WERI-Rb-1 (cell line): ENCODE measurements at regions not wholly inside any gene's neighbourhood (a gene's known extent, or its start where the extent isn't known, plus 50 kb on each side); places are given as distances from the start of the nearest gene placed in this dataset.

Experiments used
- DNase-seq: peaks from one replicate; pipeline ENCODE4 v3.0.0-alpha.2; 2020
- H3K27ac ChIP-seq: fragments of 250-450 bp; sonication (Bioruptor Pico); 2 replicates; pipeline ENCODE4 v1.5.1; 2020; ENCODE audit warnings: mild to moderate bottlenecking, moderate library complexity
- H3K27me3 ChIP-seq: fragments of 250-450 bp; sonication (Bioruptor Pico); 2 replicates; pipeline ENCODE4 v1.5.1; 2021; ENCODE audit warnings: mild to moderate bottlenecking, low read depth, moderate library complexity; ENCODE audit not compliant: insufficient read depth, severe bottlenecking
- H3K36me3 ChIP-seq: fragments of 250-450 bp; sonication (Bioruptor Pico); 2 replicates; pipeline ENCODE4 v1.5.1; 2020; ENCODE audit warnings: mild to moderate bottlenecking, moderate library complexity
- H3K4me3 ChIP-seq: 2 replicates; pipeline ENCODE4 v1.5.1; 2011; ENCODE audit warnings: low read depth, mild to moderate bottlenecking, control low read depth, low read length
- H3K9me3 ChIP-seq: fragments of 250-450 bp; sonication (Bioruptor Pico); 2 replicates; pipeline ENCODE4 v1.5.1; 2021; ENCODE audit warnings: mild to moderate bottlenecking, moderate library complexity; ENCODE audit not compliant: severe bottlenecking
- TF ChIP-seq, protein P1 (sequence below): IDR thresholded peaks from 2 replicates; pipeline ENCODE4 v1.5.1; 2011; ENCODE audit warnings: low read depth, mild to moderate bottlenecking, control low read depth, inconsistent platforms, low read length

DNA sequence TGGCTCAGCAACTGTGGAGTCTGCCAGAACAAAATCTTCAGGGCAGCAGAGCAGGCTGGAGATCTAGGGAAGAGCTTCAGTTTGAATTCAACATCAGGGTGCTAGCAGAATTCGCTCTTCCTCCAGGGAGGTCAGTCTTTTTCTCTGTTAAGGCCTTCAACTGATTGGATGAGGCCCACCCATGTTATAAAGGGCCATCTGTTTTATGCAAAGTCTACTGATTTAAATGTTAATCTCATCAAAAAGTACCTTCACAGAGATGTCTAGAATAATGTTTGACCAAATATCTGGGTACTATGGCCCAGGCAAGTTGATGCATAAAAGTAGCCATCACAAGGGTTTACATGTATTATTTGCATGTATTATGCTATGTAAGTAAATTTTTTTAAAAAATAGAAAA, 378.4 kb downstream of the BTG1 start:
- TF ChIP-seq, protein P1, sequence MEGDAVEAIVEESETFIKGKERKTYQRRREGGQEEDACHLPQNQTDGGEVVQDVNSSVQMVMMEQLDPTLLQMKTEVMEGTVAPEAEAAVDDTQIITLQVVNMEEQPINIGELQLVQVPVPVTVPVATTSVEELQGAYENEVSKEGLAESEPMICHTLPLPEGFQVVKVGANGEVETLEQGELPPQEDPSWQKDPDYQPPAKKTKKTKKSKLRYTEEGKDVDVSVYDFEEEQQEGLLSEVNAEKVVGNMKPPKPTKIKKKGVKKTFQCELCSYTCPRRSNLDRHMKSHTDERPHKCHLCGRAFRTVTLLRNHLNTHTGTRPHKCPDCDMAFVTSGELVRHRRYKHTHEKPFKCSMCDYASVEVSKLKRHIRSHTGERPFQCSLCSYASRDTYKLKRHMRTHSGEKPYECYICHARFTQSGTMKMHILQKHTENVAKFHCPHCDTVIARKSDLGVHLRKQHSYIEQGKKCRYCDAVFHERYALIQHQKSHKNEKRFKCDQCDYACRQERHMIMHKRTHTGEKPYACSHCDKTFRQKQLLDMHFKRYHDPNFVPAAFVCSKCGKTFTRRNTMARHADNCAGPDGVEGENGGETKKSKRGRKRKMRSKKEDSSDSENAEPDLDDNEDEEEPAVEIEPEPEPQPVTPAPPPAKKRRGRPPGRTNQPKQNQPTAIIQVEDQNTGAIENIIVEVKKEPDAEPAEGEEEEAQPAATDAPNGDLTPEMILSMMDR: no peak
- DNase-seq: no peak
- Histone ChIP-seq H3K27ac (no peak overlapping the region), H3K27me3 (no peaks in the 10 kb centered on the region), H3K36me3 (no peaks in the 10 kb centered on the region; the same call in 1 of the 2 replicates), H3K9me3 (no peaks in the 10 kb centered on the region), H3K4me3 (no peak overlapping the region)

DNA sequence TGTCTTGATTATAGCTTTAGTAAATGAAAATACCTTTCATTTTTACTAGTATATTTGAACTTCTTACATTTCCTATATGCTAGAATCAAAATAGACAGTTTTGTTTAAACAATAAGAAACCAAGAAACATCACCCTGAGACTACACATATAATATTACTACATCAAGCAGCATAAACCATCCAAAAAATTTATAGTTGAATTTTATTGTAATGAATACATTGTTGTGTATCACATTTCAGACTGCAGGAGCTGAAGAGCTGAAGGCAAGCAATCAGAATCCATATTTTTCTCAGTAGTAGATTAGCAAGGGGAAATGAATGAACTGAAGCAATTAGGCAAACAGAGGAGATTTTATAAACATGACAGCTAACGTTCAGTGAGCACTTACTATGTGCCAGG, 379.2 kb downstream of the BTG1 start:
- TF ChIP-seq, protein P1: no peak
- no peak for DNase-seq
- Histone ChIP-seq H3K36me3 (no peaks in the 10 kb centered on the region; the same call in 1 of the 2 replicates), H3K27ac (no peak overlapping the region), H3K27me3 (no peaks in the 10 kb centered on the region), H3K9me3 (no peaks in the 10 kb centered on the region), H3K4me3 (no peak overlapping the region)

GRCh38 chr12:91763654-91764370, 381.8 kb downstream of the BTG1 start:
- peak overlapping the region; percentile 62 for H3K27ac ChIP-seq
- H3K36me3 ChIP-seq: no peaks in the 10 kb centered on the region
- TF ChIP-seq, protein P1: no peak

DNA sequence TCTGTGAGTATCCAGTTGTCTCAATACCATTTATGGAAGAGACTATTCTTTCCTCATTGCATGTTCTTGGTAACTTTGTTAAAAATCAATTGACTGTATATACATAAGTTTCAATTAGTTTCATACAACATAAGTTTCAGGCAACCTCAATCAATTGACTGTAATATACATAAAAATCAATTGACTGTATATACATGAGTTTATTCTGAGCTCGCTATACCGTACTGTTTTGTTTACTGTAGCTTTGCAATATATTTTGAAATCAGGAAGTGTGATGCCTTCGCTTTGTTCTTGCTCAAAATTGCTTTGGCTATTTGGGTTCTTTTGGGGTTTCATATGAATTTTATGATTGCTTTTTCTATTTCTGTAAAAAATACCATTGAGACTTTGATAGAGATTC, 392.0 kb downstream of the BTG1 start:
- H3K27ac ChIP-seq: no peak overlapping the region
- no peak overlapping the region for H3K4me3 ChIP-seq
- H3K9me3 ChIP-seq: peaks cover 15% of the 10 kb centered on the region
- TF ChIP-seq, protein P1: no peak
- DNase-seq: no peak
- no peaks in the 10 kb centered on the region for H3K36me3 ChIP-seq
- H3K27me3 ChIP-seq: no peaks in the 10 kb centered on the region

More at GRCh38 chr12:91763654-91764370, 381.8 kb downstream of the BTG1 start:
- DNase-seq: peak; percentile 34
- H3K27me3 ChIP-seq: no peaks in the 10 kb centered on the region
- no peak overlapping the region; the same call in 1 of the 2 replicates for H3K4me3 ChIP-seq
- peaks cover 2% of the 10 kb centered on the region for H3K9me3 ChIP-seq

DNA sequence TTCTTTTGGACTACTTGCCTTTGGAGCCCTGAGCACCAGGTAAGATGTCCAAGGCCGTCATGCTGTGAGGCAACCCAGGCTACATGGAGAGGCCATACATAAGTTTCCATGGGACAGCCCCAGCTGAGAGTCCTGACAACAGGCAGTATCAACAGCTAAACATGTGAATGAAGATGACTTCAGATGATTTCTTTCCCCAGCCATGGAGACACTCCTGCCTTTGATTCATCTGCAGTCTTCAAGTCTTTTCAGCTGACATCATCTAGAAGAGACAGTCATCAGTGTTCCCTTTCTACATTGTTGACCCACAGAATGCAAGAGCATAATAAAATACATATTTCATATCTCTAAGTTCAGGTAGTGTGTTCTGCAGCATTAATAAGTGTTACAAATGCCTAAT, 398.7 kb downstream of the BTG1 start:
- DNase-seq: no peak
- H3K27ac ChIP-seq: no peak overlapping the region
- TF ChIP-seq, protein P1: no peak

DNA sequence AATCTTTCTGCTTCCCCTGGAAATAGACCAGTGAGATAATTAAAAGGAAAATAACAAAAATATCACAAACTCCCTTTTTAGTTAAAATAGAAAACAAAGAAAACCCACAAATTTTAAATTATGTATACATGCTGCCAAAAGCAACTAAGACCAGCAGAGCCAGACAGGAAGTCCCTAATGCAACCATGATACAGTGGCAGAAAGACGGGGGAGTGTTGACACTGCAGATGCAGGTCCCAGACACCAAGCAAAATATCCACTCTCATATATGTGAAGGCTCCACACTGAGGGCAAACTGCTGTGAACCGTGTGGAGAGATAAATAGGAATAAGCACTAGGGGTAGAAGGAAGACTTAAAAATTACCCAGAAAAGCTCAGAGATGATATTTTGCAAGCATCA, 401.0 kb downstream of the BTG1 start:
- Histone ChIP-seq H3K27me3 (no peaks in the 10 kb centered on the region), H3K27ac (no peak overlapping the region), H3K4me3 (no peak overlapping the region), H3K9me3 (no peaks in the 10 kb centered on the region), H3K36me3 (no peaks in the 10 kb centered on the region)
- no peak for DNase-seq
- TF ChIP-seq, protein P1: no peak

More for the DNA sequence above, 398.7 kb downstream of the BTG1 start:
- Histone ChIP-seq H3K4me3 (no peak overlapping the region), H3K9me3 (peaks cover 7% of the 10 kb centered on the region), H3K27me3 (no peaks in the 10 kb centered on the region), H3K36me3 (no peaks in the 10 kb centered on the region)
